ENCODE measurements at regions not wholly inside any gene's neighbourhood (a gene's known extent, or its start where the extent isn't known, plus 50 kb on each side); places are given as distances from the start of the nearest gene placed in this dataset.

- TF ChIP-seq, protein P1, sequence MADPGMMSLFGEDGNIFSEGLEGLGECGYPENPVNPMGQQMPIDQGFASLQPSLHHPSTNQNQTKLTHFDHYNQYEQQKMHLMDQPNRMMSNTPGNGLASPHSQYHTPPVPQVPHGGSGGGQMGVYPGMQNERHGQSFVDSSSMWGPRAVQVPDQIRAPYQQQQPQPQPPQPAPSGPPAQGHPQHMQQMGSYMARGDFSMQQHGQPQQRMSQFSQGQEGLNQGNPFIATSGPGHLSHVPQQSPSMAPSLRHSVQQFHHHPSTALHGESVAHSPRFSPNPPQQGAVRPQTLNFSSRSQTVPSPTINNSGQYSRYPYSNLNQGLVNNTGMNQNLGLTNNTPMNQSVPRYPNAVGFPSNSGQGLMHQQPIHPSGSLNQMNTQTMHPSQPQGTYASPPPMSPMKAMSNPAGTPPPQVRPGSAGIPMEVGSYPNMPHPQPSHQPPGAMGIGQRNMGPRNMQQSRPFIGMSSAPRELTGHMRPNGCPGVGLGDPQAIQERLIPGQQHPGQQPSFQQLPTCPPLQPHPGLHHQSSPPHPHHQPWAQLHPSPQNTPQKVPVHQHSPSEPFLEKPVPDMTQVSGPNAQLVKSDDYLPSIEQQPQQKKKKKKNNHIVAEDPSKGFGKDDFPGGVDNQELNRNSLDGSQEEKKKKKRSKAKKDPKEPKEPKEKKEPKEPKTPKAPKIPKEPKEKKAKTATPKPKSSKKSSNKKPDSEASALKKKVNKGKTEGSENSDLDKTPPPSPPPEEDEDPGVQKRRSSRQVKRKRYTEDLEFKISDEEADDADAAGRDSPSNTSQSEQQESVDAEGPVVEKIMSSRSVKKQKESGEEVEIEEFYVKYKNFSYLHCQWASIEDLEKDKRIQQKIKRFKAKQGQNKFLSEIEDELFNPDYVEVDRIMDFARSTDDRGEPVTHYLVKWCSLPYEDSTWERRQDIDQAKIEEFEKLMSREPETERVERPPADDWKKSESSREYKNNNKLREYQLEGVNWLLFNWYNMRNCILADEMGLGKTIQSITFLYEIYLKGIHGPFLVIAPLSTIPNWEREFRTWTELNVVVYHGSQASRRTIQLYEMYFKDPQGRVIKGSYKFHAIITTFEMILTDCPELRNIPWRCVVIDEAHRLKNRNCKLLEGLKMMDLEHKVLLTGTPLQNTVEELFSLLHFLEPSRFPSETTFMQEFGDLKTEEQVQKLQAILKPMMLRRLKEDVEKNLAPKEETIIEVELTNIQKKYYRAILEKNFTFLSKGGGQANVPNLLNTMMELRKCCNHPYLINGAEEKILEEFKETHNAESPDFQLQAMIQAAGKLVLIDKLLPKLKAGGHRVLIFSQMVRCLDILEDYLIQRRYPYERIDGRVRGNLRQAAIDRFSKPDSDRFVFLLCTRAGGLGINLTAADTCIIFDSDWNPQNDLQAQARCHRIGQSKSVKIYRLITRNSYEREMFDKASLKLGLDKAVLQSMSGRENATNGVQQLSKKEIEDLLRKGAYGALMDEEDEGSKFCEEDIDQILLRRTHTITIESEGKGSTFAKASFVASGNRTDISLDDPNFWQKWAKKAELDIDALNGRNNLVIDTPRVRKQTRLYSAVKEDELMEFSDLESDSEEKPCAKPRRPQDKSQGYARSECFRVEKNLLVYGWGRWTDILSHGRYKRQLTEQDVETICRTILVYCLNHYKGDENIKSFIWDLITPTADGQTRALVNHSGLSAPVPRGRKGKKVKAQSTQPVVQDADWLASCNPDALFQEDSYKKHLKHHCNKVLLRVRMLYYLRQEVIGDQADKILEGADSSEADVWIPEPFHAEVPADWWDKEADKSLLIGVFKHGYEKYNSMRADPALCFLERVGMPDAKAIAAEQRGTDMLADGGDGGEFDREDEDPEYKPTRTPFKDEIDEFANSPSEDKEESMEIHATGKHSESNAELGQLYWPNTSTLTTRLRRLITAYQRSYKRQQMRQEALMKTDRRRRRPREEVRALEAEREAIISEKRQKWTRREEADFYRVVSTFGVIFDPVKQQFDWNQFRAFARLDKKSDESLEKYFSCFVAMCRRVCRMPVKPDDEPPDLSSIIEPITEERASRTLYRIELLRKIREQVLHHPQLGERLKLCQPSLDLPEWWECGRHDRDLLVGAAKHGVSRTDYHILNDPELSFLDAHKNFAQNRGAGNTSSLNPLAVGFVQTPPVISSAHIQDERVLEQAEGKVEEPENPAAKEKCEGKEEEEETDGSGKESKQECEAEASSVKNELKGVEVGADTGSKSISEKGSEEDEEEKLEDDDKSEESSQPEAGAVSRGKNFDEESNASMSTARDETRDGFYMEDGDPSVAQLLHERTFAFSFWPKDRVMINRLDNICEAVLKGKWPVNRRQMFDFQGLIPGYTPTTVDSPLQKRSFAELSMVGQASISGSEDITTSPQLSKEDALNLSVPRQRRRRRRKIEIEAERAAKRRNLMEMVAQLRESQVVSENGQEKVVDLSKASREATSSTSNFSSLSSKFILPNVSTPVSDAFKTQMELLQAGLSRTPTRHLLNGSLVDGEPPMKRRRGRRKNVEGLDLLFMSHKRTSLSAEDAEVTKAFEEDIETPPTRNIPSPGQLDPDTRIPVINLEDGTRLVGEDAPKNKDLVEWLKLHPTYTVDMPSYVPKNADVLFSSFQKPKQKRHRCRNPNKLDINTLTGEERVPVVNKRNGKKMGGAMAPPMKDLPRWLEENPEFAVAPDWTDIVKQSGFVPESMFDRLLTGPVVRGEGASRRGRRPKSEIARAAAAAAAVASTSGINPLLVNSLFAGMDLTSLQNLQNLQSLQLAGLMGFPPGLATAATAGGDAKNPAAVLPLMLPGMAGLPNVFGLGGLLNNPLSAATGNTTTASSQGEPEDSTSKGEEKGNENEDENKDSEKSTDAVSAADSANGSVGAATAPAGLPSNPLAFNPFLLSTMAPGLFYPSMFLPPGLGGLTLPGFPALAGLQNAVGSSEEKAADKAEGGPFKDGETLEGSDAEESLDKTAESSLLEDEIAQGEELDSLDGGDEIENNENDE (IDR thresholded peaks at IDR 0.05; ENCODE audit: low read depth, low read length): no peak
- TF ChIP-seq ZBTB17 (CRISPR knock-in tag; IDR thresholded peaks at IDR 0.05) (no peak), NR2C2 (CRISPR knock-in tag; IDR thresholded peaks at IDR 0.05) (no peak), NR2C2 (tag; IDR thresholded peaks at IDR 0.05) (no peak), NCOA6 (IDR thresholded peaks at IDR 0.05) (no peak), ZBTB34 (CRISPR knock-in tag; IDR thresholded peaks at IDR 0.05) (no peak)
- TF ChIP-seq, protein P2, sequence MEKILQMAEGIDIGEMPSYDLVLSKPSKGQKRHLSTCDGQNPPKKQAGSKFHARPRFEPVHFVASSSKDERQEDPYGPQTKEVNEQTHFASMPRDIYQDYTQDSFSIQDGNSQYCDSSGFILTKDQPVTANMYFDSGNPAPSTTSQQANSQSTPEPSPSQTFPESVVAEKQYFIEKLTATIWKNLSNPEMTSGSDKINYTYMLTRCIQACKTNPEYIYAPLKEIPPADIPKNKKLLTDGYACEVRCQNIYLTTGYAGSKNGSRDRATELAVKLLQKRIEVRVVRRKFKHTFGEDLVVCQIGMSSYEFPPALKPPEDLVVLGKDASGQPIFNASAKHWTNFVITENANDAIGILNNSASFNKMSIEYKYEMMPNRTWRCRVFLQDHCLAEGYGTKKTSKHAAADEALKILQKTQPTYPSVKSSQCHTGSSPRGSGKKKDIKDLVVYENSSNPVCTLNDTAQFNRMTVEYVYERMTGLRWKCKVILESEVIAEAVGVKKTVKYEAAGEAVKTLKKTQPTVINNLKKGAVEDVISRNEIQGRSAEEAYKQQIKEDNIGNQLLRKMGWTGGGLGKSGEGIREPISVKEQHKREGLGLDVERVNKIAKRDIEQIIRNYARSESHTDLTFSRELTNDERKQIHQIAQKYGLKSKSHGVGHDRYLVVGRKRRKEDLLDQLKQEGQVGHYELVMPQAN (IDR thresholded peaks at IDR 0.05; ENCODE audit: borderline replicate concordance): no peak
These were observed 250.0 kb downstream of the CHRM3 start (continued) for GRCh38 chr1:239636347-239636746.

Data from K562 (cell line).